HG02571 (cell line): ENCODE measurements at regions not wholly inside any gene's neighbourhood (a gene's known extent, or its start where the extent isn't known, plus 50 kb on each side); places are given as distances from the start of the nearest gene placed in this dataset.

Source experiments
- ATAC-seq: cut with Tn5 transposase; IDR thresholded peaks from one replicate; pipeline ENCODE4 v1.9.1; 2021; ENCODE audit warnings: mild to moderate bottlenecking, moderate library complexity; ENCODE audit not compliant: unreplicated experiment

GRCh38 chr10:83248106-83248631 is 891.1 kb upstream of the GHITM start:
- ATAC-seq: no peak

GRCh38 chr10:83250396-83250795 is 888.9 kb upstream of the GHITM start:
- ATAC-seq: no peak

- no peak for ATAC-seq
Observed at GRCh38 chr10:83252169-83252568, 887.1 kb upstream of the GHITM start.

GRCh38 chr10:83252596-83252995 is 886.7 kb upstream of the GHITM start:
- no peak for ATAC-seq

GRCh38 chr10:83253011-83253671 is 886.2 kb upstream of the GHITM start:
- ATAC-seq: no peak

GRCh38 chr10:83254698-83255097 is 884.6 kb upstream of the GHITM start:
- ATAC-seq: no peak

GRCh38 chr10:83262434-83262833 is 876.9 kb upstream of the GHITM start:
- no peak for ATAC-seq

GRCh38 chr10:83272666-83273434 is 866.5 kb upstream of the GHITM start:
- ATAC-seq: no peak

GRCh38 chr10:83274088-83274487 is 865.2 kb upstream of the GHITM start:
- no peak for ATAC-seq

GRCh38 chr10:83276971-83277370 is 862.3 kb upstream of the GHITM start:
- ATAC-seq: no peak

GRCh38 chr10:83283151-83283550 is 856.2 kb upstream of the GHITM start:
- no peak for ATAC-seq

GRCh38 chr10:83287374-83287773 is 851.9 kb upstream of the GHITM start:
- ATAC-seq: no peak

- ATAC-seq: no peak
Observed at GRCh38 chr10:83289373-83289772, 849.9 kb upstream of the GHITM start.

- no peak for ATAC-seq
Observed at GRCh38 chr10:83289948-83290347, 849.4 kb upstream of the GHITM start.

GRCh38 chr10:83301732-83302131 is 837.6 kb upstream of the GHITM start:
- ATAC-seq: no peak

- no peak for ATAC-seq
Observed at GRCh38 chr10:83302623-83303022, 836.7 kb upstream of the GHITM start.

GRCh38 chr10:83310688-83311087 is 828.6 kb upstream of the GHITM start:
- no peak for ATAC-seq

GRCh38 chr10:83312570-83312969 is 826.7 kb upstream of the GHITM start:
- no peak for ATAC-seq

GRCh38 chr10:83332690-83333089 is 806.6 kb upstream of the GHITM start:
- no peak for ATAC-seq

- no peak for ATAC-seq
Observed at GRCh38 chr10:83333566-83333965, 805.7 kb upstream of the GHITM start.

GRCh38 chr10:83343676-83344075 is 795.6 kb upstream of the GHITM start:
- ATAC-seq: no peak

GRCh38 chr10:83346266-83346910 is 792.9 kb upstream of the GHITM start:
- ATAC-seq: no peak
